Neural crest cell (in vitro differentiated cells): ENCODE measurements at regions not wholly inside any gene's neighbourhood (a gene's known extent, or its start where the extent isn't known, plus 50 kb on each side); places are given as distances from the start of the nearest gene placed in this dataset.
A peak's percentile ranks its signal among the peaks of the same experiment; 100 is the strongest.

Source experiments
- DNase-seq: peaks from one replicate; pipeline ENCODE4 v3.0.0; 2021; ENCODE audit warnings: low read depth, mixed read lengths, low spot score
- H3K27ac Mint-ChIP-seq: one replicate; pipeline ENCODE4 v1.8.0; 2021; ENCODE audit warnings: mild to moderate bottlenecking, mixed read lengths; ENCODE audit not compliant: unreplicated experiment
- H3K27me3 Mint-ChIP-seq: 2 replicates; pipeline ENCODE4 v1.8.0; 2021; ENCODE audit warnings: low read depth, mild to moderate bottlenecking, mixed read lengths
- H3K36me3 Mint-ChIP-seq: 2 replicates; pipeline ENCODE4 v1.8.0; 2021; ENCODE audit warnings: low read depth, mild to moderate bottlenecking, mixed read lengths
- H3K4me1 Mint-ChIP-seq: 2 replicates; pipeline ENCODE4 v1.8.0; 2021; ENCODE audit warnings: mixed read lengths
- H3K4me3 Mint-ChIP-seq: one replicate; pipeline ENCODE4 v1.8.0; 2021; ENCODE audit warnings: mild to moderate bottlenecking, mixed read lengths
- H3K9me3 Mint-ChIP-seq: 2 replicates; pipeline ENCODE4 v1.8.0; 2021; ENCODE audit warnings: mixed read lengths
- CTCF ChIP-seq: fragments of 200-600 bp; sonication (generic); conservative IDR thresholded peaks from 2 replicates; pipeline ENCODE4 v1.5.0; 2021; ENCODE audit warnings: antibody characterized with exemption, mild to moderate bottlenecking

DNA sequence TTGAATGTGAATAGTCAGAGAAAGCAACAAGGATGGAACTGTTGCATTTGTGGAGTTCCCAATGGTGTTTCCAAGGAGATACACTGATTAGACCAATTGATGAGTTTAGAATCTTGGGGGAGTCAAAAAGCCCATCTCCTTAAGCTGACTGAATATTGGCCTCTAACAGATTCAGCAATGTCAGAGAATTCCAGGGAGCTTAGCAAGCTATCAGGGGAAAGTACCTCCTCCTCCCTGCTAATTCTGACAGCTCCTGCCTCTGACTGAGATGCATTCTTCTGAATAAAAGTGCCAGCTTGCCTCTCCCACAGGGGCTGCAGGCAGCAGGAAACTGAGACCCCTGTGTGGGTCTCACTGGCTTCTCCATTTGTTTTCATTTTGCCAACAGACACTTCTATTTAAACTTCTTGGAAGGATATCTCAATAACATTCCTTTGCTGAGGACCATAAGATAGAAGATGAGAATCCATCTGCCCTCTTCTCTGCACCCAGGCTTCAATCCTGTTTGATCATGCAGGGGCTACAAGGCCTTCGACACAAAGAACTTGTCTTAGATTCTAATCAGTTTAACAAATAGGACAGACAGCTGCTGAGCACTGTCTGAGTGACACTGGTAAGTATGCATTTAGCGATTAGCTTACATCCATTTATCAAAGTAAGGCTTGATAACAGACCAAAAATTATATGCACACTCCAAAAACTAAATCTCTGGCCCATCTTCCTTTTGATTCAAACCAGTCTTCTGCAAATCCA, 1080.8 kb downstream of the TUSC7 start:
- no peak overlapping the region for H3K4me3 Mint-ChIP-seq
- H3K27me3 Mint-ChIP-seq: no peaks in the 10 kb centered on the region
- H3K36me3 Mint-ChIP-seq: no peaks in the 10 kb centered on the region
- no peak for DNase-seq
- no peaks in the 10 kb centered on the region for H3K9me3 Mint-ChIP-seq
- H3K4me1 Mint-ChIP-seq: peaks cover 24% of the 10 kb centered on the region
- TF ChIP-seq CTCF: no peak
- H3K27ac Mint-ChIP-seq: peak overlapping the region; percentile 28

GRCh38 chr3:117793622-117794265, 1084.2 kb downstream of the TUSC7 start:
- Mint-ChIP-seq H3K9me3 (no peaks in the 10 kb centered on the region), H3K36me3 (no peaks in the 10 kb centered on the region), H3K4me1 (peaks cover 25% of the 10 kb centered on the region), H3K4me3 (no peak overlapping the region), H3K27ac (no peak overlapping the region), H3K27me3 (no peaks in the 10 kb centered on the region)
- TF ChIP-seq CTCF: no peak
- no peak for DNase-seq

DNA sequence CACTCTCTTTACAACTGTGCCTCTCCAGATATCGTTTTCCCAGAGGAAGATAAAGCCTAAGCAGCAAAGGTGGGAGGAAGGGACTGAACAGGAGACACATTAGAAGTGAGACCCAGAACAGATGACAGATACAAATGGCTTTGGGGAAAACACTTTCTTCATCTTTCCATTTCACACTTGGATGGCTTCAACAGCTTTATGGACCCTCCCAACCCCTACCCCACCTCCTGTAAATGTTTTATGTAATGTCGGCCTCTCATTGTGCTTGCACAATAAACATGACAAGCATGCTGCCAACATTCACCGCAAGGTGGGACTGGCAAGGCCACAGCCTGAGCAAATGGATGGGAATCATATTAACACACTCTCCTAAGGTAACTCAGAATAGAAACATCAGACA, 1088.6 kb downstream of the TUSC7 start:
- peaks cover 7% of the 10 kb centered on the region for H3K4me1 Mint-ChIP-seq
- no peaks in the 10 kb centered on the region for H3K27me3 Mint-ChIP-seq
- H3K36me3 Mint-ChIP-seq: no peaks in the 10 kb centered on the region
- TF ChIP-seq CTCF: no peak
- DNase-seq: no peak
- no peak overlapping the region for H3K27ac Mint-ChIP-seq
- no peaks in the 10 kb centered on the region for H3K9me3 Mint-ChIP-seq
- no peak overlapping the region for H3K4me3 Mint-ChIP-seq

- H3K27me3 Mint-ChIP-seq: no peaks in the 10 kb centered on the region
- no peak overlapping the region for H3K4me3 Mint-ChIP-seq
- no peak for TF ChIP-seq CTCF
- peaks cover 7% of the 10 kb centered on the region for H3K4me1 Mint-ChIP-seq
- no peak for DNase-seq
- H3K36me3 Mint-ChIP-seq: no peaks in the 10 kb centered on the region
- H3K27ac Mint-ChIP-seq: no peak overlapping the region
- H3K9me3 Mint-ChIP-seq: no peaks in the 10 kb centered on the region
Observed at GRCh38 chr3:117798687-117799386, 1089.3 kb downstream of the TUSC7 start.

DNA sequence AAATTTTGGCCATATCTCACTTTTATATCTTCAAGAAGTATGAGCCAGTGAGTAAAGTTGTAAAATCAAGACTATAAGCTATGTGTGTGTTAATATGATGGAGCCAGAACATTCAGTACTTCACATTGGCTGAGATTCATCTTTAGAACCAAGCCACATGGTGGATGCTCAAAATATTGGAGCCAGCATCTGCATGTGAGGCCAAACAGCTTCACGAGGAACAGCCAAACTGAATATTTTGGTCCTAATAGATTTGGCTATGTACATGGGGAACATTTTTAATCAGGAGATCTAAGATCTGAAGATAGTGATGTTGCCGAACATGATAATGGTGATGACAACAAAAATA, 1089.8 kb downstream of the TUSC7 start:
- H3K9me3 Mint-ChIP-seq: no peaks in the 10 kb centered on the region
- H3K27me3 Mint-ChIP-seq: no peaks in the 10 kb centered on the region
- H3K4me3 Mint-ChIP-seq: no peak overlapping the region
- DNase-seq: no peak
- H3K36me3 Mint-ChIP-seq: no peaks in the 10 kb centered on the region
- H3K4me1 Mint-ChIP-seq: peaks cover 7% of the 10 kb centered on the region
- TF ChIP-seq CTCF: no peak
- no peak overlapping the region for H3K27ac Mint-ChIP-seq
